GM13976 (cell line): ENCODE measurements at regions not wholly inside any gene's neighbourhood (a gene's known extent, or its start where the extent isn't known, plus 50 kb on each side); places are given as distances from the start of the nearest gene placed in this dataset.

ENCODE experiments used
- DNase-seq: peaks from one replicate; pipeline ENCODE4 v3.0.0; 2012; ENCODE audit warnings: low spot score
- CTCF ChIP-seq: IDR thresholded peaks from 2 replicates; pipeline ENCODE4 v1.5.1; 2012; ENCODE audit warnings: borderline replicate concordance, mild to moderate bottlenecking; ENCODE audit not compliant: insufficient read depth; ENCODE audit errors: extremely low read depth, missing control alignments, control extremely low read depth
- in situ Hi-C: fragments of 300-500 bp; cut with MboI; formaldehyde crosslinking; loops from one replicate; pipeline ENCODE4 v1.12.0; 2022; ENCODE audit warnings: low sequenced_read_pairs, mixed read lengths, inconsistent platforms; ENCODE audit not compliant: unreplicated experiment

GRCh38 chr1:4460651-4461050 lies 193.8 kb upstream of the AJAP1 start:
- no peak for TF ChIP-seq CTCF
- in situ Hi-C loops, result no loop called here
- DNase-seq, result no peak

DNA sequence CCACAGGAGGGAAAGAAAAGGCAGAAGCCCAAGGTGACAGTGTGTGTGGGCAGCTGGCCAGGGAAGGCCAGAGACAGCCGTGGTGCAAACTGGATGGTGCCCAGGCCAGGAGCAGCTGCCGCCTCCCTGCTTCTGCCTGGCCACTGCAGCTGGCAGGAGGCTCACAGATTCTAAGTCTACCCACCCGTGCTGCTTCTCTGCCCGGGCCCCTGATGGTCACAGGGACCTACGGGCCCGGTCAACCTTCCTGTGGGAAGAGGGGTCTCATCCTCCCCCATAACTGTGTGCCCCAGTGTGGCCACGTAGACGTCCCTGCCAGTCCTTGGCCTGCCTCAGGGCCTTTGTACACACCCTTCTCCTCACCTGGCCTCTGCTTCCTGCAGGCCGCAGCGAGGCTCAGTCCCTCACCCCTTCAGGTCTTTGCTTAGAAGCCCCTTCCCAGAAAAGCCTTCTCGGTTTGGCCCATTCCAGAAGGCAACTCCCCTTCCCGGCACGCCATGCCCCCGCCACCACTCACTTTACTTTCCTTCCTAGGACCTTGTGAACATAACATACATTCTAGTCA lies 192.6 kb upstream of the AJAP1 start:
- in situ Hi-C loops, result no loop called here
- no peak for TF ChIP-seq CTCF
- DNase-seq, result no peak

DNA sequence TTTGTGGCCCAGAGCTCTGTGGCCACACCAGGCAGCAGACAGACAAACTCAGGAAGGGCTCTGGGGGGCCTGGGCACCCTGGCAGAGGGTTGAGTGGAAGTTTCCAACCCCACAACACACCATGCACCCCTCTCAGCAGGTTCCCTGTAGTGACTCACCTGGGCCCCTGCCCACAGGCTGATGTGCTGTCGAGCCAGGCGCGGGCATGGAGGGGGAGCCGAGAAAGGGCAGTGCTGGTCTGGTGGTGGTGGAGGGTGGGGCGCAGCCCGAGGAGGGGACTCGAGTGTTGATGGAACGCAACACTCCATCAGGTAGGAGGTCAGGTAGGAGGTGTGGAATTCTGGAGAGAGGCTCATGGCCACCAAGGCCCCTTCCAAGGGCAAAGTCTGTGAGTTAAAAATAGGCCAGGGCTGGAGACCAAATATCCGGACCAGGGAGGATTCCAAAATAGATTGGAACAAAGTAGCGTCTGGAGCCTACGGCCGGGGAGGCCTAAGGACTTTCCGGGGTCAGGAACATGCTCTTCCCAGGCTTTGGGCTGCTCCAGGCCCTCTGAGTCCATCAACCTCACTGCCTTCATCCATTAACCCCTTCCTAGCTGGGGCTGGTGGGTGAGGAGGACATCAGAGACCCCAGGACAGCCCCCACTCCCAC lies 191.5 kb upstream of the AJAP1 start:
- TF ChIP-seq CTCF, result no peak
- in situ Hi-C loops, result no loop called here
- no peak for DNase-seq

- in situ Hi-C loops, result no loop called here
- no peak for DNase-seq
- TF ChIP-seq CTCF, result no peak
Measured at GRCh38 chr1:4463631-4464030, 190.8 kb upstream of the AJAP1 start.

DNA sequence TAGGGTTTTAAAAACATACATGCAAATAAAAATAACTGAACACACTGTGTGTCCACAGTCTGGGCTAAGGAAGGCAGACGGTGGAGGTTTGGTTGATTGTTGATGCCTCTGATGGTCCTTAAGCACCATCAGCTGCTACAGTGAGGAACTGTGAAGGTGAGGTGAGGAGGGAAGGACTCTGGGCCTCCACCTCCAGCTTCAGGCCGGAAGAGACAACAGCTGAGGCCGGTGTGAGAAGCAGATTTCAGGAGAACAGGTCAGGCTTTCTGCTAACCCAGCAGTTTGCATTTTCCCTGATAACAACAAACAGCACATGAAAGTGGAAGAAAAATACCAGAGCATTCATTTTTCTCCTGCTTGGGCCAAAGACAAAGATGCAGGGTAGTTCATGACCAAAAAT lies 189.9 kb upstream of the AJAP1 start:
- DNase-seq, result no peak
- no peak for TF ChIP-seq CTCF
- in situ Hi-C loops, result no loop called here

GRCh38 chr1:4467241-4467640 lies 187.2 kb upstream of the AJAP1 start:
- in situ Hi-C loops, result no loop called here
- no peak for DNase-seq
- TF ChIP-seq CTCF, result no peak
